Lung (tissue), 11 donors: ENCODE measurements at regions not wholly inside any gene's neighbourhood (a gene's known extent, or its start where the extent isn't known, plus 50 kb on each side); places are given as distances from the start of the nearest gene placed in this dataset.

Experiments
- ATAC-seq: fragments of 200-7000 bp; cut with Tn5 transposase; one replicate; pipeline ENCODE4 v1.9.1; 2020; ENCODE audit warnings: moderate number of reproducible peaks; ENCODE audit not compliant: insufficient read depth, low FRiP score
- DNase-seq, 3 donors: peaks; one replicate each; pipeline ENCODE4 v3.0.0-alpha.2; 2013 to 2017
- H3K27ac ChIP-seq, 2 donors: one replicate each; pipeline ENCODE4 v1.5.1; 2013; ENCODE audit warnings: mild to moderate bottlenecking in 2 of 2, moderate library complexity in 2 of 2, control low read depth in 1 of 2, inconsistent platforms in 1 of 2, low read depth in 1 of 2, low read length in 1 of 2
- H3K27me3 ChIP-seq, 3 donors: one replicate each; pipeline ENCODE4 v1.5.1; 2013; ENCODE audit warnings: low read length in 2 of 3; ENCODE audit not compliant: control insufficient read depth in 3 of 3, insufficient read depth in 3 of 3
- H3K36me3 ChIP-seq, 4 donors: one replicate each; pipeline ENCODE4 v1.5.1; 2013; ENCODE audit warnings: low read length in 4 of 4, mild to moderate bottlenecking in 1 of 4, moderate library complexity in 1 of 4; ENCODE audit not compliant: control insufficient read depth in 4 of 4, insufficient read depth in 4 of 4
- H3K4me1 ChIP-seq, 5 donors: one replicate each; pipeline ENCODE4 v1.5.1; 2013; ENCODE audit warnings: low read length in 5 of 5, mild to moderate bottlenecking in 2 of 5, moderate library complexity in 1 of 5; ENCODE audit not compliant: control insufficient read depth in 5 of 5, insufficient read depth in 5 of 5
- H3K4me3 ChIP-seq: one replicate; pipeline ENCODE4 v1.5.1; 2013; ENCODE audit warnings: mild to moderate bottlenecking, control low read depth, moderate library complexity
- H3K9ac ChIP-seq, 2 donors: one replicate each; pipeline ENCODE4 v1.5.1; 2013; ENCODE audit warnings: low read length in 2 of 2, control low read depth in 1 of 2; ENCODE audit not compliant: insufficient read depth in 1 of 2
- H3K9me3 ChIP-seq, 4 donors: one replicate each; pipeline ENCODE4 v1.5.1; 2013; ENCODE audit warnings: low read length in 3 of 4, mild to moderate bottlenecking in 1 of 4, moderate library complexity in 1 of 4; ENCODE audit not compliant: control insufficient read depth in 4 of 4, insufficient read depth in 3 of 4
- CTCF ChIP-seq: IDR thresholded peaks from 2 replicates; pipeline ENCODE4 v1.5.1; 2012; ENCODE audit warnings: mild to moderate bottlenecking; ENCODE audit errors: control extremely low read depth, extremely low read depth
- WGBS, 2 donors: extraction: QIAGEN DNeasy Blood & Tissue Kit; methylation state at CpG; one replicate each; pipeline ENCODE4 v1.1.7; 2013; 5-methylcytosine and 5-hydroxymethylcytosine counted together
- donor health status: control.
- donor health status: control.
- donor health status: Bipolar disorder and iron deficiency.
- donor health status: healthy.
- donor health status: DM: yes; HTN: yes; CAD: no.

GRCh38 chr18:5817816-5818215, 77.5 kb downstream of the TMEM200C start:
- Histone ChIP-seq H3K27ac (no peak overlapping the region), H3K9me3 (no peaks in the 10 kb centered on the region), H3K4me3 (no peak overlapping the region), H3K4me1 (no peaks in the 10 kb centered on the region), H3K36me3 (no peaks in the 10 kb centered on the region), H3K27me3 (no peaks in the 10 kb centered on the region), H3K9ac (no peak overlapping the region)
- 42 to 58% methylated on average over 1 of the region's 1 CpG for WGBS, 2 donors
- DNase-seq (no peak), ATAC-seq (no peak)
- no peak for TF ChIP-seq CTCF

GRCh38 chr18:5806860-5807259, 88.5 kb downstream of the TMEM200C start:
- Histone ChIP-seq H3K27ac (no peak overlapping the region), H3K9ac (no peak overlapping the region), H3K36me3 (no peaks in the 10 kb centered on the region), H3K4me1 (no peaks in the 10 kb centered on the region), H3K4me3 (no peak overlapping the region), H3K27me3 (no peaks in the 10 kb centered on the region), H3K9me3 (peaks cover 0 to 9% (median 1%) of the 10 kb centered on the region in 4 donors)
- no peak for ATAC-seq
- DNase-seq = no peak
- WGBS, 2 donors = 88 to 90% methylated on average over 5 of the region's 5 CpGs
- no peak for TF ChIP-seq CTCF

GRCh38 chr18:5787936-5788335, 107.4 kb downstream of the TMEM200C start:
- H3K4me1 ChIP-seq = no peaks in the 10 kb centered on the region
- DNase-seq (no peak), ATAC-seq (no peak)
- H3K36me3 ChIP-seq = no peaks in the 10 kb centered on the region
- H3K27ac ChIP-seq = no peak overlapping the region
- no peak overlapping the region for H3K9ac ChIP-seq
- no peak for TF ChIP-seq CTCF
- H3K4me3 ChIP-seq = no peak overlapping the region
- H3K9me3 ChIP-seq = no peaks in the 10 kb centered on the region
- 26 to 40% methylated on average over 1 of the region's 1 CpG for WGBS, 2 donors
- no peaks in the 10 kb centered on the region for H3K27me3 ChIP-seq

- 44 to 55% methylated on average over 2 of the region's 2 CpGs for WGBS, 2 donors
- no peaks in the 10 kb centered on the region for H3K36me3 ChIP-seq
- peaks cover 0 to 2% (median 0%) of the 10 kb centered on the region in 4 donors for H3K9me3 ChIP-seq
- H3K4me3 ChIP-seq = no peak overlapping the region
- DNase-seq (no peak), ATAC-seq (no peak)
- H3K27ac ChIP-seq = no peak overlapping the region
- H3K4me1 ChIP-seq = no peaks in the 10 kb centered on the region
- H3K9ac ChIP-seq = no peak overlapping the region
- H3K27me3 ChIP-seq = no peaks in the 10 kb centered on the region
- no peak for TF ChIP-seq CTCF
These were observed 115.4 kb downstream of the TMEM200C start for GRCh38 chr18:5779922-5780321.
